ENCODE measurements at regions not wholly inside any gene's neighbourhood (a gene's known extent, or its start where the extent isn't known, plus 50 kb on each side); places are given as distances from the start of the nearest gene placed in this dataset.

DNA sequence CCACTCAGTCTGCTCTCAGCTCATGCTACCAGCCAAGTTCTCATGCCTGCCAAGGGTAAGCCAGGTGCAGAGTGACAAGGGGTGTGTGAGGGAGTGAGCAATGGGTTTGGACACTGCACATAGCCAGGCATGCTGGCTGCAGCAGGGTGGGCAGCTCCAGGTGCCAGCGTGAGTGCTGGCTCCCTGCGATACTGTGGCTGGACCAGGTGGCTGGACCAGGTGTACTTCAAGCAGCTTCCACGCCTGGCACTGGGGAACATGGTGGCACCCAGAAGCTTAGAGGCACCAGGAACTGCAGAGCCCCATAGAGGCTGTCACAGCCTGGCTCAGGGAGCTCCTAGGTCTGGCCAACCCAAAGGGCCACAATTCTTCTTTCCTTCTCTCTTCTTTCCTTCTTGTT, 234.9 kb upstream of the GIMD1 start:
- FAIRE-seq (no peak), DNase-seq (ENCODE audit: insufficient read length, low spot score) (no peak)
- TF ChIP-seq CTCF (IDR thresholded peaks at IDR 0.05; ENCODE audit: insufficient read depth, missing control alignments): no peak

GRCh38 chr4:106602711-106603110, 234.1 kb upstream of the GIMD1 start:
- TF ChIP-seq CTCF (IDR thresholded peaks at IDR 0.05; ENCODE audit: insufficient read depth, missing control alignments): no peak
- no peak for DNase-seq (ENCODE audit: insufficient read length, low spot score)
- FAIRE-seq: no peak

GRCh38 chr4:106601519-106601918, 232.9 kb upstream of the GIMD1 start:
- no peak for TF ChIP-seq CTCF (IDR thresholded peaks at IDR 0.05; ENCODE audit: insufficient read depth, missing control alignments)
- FAIRE-seq (no peak), DNase-seq (ENCODE audit: insufficient read length, low spot score) (no peak)

GRCh38 chr4:106595906-106596305, 227.3 kb upstream of the GIMD1 start:
- DNase-seq (ENCODE audit: insufficient read length, low spot score) (no peak), FAIRE-seq (no peak)
- no peak for TF ChIP-seq CTCF (IDR thresholded peaks at IDR 0.05; ENCODE audit: insufficient read depth, missing control alignments)

DNA sequence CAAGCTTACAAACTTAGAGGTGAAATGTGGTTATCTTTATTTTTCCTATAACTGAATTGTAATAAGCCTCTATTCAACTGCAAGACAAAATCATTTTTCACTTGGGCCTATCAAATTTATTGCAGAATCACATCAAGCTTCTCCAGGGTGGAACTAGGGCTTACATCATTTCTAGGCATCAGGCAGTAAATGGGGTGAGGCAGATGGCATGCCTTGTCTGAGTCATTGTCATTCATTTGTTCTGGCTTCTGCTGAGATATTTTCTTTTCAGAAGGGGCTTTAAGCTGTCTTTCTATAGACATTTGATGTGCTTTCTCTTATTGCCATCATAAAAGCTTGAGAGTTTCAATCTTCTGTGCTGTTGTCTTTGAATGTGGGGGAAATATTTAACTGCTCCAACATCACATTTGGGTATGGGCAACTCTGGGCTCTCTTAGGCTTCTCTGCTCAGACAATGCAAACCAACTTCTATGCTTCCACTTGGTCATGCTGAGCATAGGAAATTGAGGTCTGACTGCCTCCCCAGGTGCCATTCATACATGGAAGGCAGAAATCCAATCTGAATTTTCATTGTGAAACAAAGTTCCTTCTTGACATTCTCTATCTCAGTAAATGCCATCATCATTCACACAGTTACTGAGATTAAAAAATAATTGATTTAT, 225.8 kb upstream of the GIMD1 start:
- FAIRE-seq (no peak), DNase-seq (ENCODE audit: insufficient read length, low spot score) (no peak)
- TF ChIP-seq CTCF (IDR thresholded peaks at IDR 0.05; ENCODE audit: insufficient read depth, missing control alignments): no peak

GRCh38 chr4:106588891-106589290, 220.3 kb upstream of the GIMD1 start:
- FAIRE-seq (no peak), DNase-seq (ENCODE audit: insufficient read length, low spot score) (no peak)
- TF ChIP-seq CTCF (IDR thresholded peaks at IDR 0.05; ENCODE audit: insufficient read depth, missing control alignments): no peak

GRCh38 chr4:106587558-106587957, 219.0 kb upstream of the GIMD1 start:
- no peak for TF ChIP-seq CTCF (IDR thresholded peaks at IDR 0.05; ENCODE audit: insufficient read depth, missing control alignments)
- FAIRE-seq: no peak
- DNase-seq (ENCODE audit: insufficient read length, low spot score): no peak

All from D721Med (cell line).